ENCODE measurements at regions not wholly inside any gene's neighbourhood (a gene's known extent, or its start where the extent isn't known, plus 50 kb on each side); places are given as distances from the start of the nearest gene placed in this dataset.

GRCh38 chr11:119797736-119798135 is 68.7 kb upstream of the NECTIN1 start:
- Histone ChIP-seq H3K36me3 (replicated peaks; ENCODE audit: insufficient read depth, low read depth) (no peaks in the 10 kb centered on the region), H3K27ac (no peak overlapping the region), H3K9me2 (replicated peaks; ENCODE audit: insufficient read depth) (no peaks in the 10 kb centered on the region), H4K20me1 (ENCODE audit: insufficient read depth, poor library complexity, severe bottlenecking) (no peaks in the 10 kb centered on the region), H2AFZ (no peak overlapping the region), H3K79me2 (no peaks in the 10 kb centered on the region), H3K4me3 (no peak overlapping the region), H3K9me3 (ENCODE audit: low read depth) (no peaks in the 10 kb centered on the region), H3K27me3 (no peaks in the 10 kb centered on the region), H3K4me2 (no peak overlapping the region), H3K4me1 (ENCODE audit: insufficient read depth) (no peaks in the 10 kb centered on the region)
- DNase-seq (ENCODE audit: low spot score): no peak
- 73% methylated on average over 4 of the region's 4 CpGs for WGBS (ENCODE audit: low lambda C conversion rate, missing lambda C conversion rate)
- TF ChIP-seq EZH2phosphoT487 (IDR thresholded peaks at IDR 0.05; ENCODE audit: low read depth, severe bottlenecking, unreplicated experiment) (no peak), CTCF (IDR thresholded peaks at IDR 0.05; ENCODE audit: poor library complexity) (no peak), EZH2 (IDR thresholded peaks at IDR 0.05; ENCODE audit: borderline replicate concordance) (no peak)

DNA sequence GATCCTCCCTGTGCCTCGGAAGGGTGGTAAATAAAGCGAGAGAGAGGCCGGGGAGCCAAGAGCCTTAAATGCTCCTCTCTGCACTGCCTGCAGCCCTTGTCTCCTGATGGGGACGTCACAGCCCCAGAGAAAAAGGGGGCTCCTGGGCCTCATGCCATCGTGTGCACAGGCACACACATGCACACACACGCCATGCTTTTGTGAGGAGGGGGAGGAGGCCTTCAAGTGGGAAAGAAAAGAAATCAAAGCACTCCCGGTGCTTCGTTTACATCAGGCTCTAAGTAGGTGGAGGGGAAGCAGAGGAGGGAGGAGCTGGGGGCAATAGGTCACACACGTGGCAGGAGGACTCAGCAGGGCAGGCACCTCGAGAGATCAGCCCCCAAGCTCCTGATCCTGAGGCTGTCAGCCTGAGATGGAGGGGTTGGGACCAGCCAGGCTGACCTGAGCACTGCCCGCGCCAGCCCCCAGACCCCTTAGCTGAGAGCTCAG is 68.2 kb upstream of the NECTIN1 start:
- H3K36me3 ChIP-seq (replicated peaks; ENCODE audit: insufficient read depth, low read depth): no peaks in the 10 kb centered on the region
- H4K20me1 ChIP-seq (ENCODE audit: insufficient read depth, poor library complexity, severe bottlenecking): no peaks in the 10 kb centered on the region
- no peak overlapping the region for H3K4me3 ChIP-seq
- WGBS (ENCODE audit: low lambda C conversion rate, missing lambda C conversion rate): 27% methylated on average over 12 of the region's 12 CpGs
- H3K4me1 ChIP-seq (ENCODE audit: insufficient read depth): no peaks in the 10 kb centered on the region
- H3K79me2 ChIP-seq: no peaks in the 10 kb centered on the region
- peak; percentile 28 for DNase-seq (ENCODE audit: low spot score)
- TF ChIP-seq EZH2phosphoT487 (IDR thresholded peaks at IDR 0.05; ENCODE audit: low read depth, severe bottlenecking, unreplicated experiment): no peak
- TF ChIP-seq CTCF (IDR thresholded peaks at IDR 0.05; ENCODE audit: poor library complexity): no peak
- no peak for TF ChIP-seq EZH2 (IDR thresholded peaks at IDR 0.05; ENCODE audit: borderline replicate concordance)
- no peaks in the 10 kb centered on the region for H3K27me3 ChIP-seq
- no peaks in the 10 kb centered on the region for H3K9me3 ChIP-seq (ENCODE audit: low read depth)
- H2AFZ ChIP-seq: no peak overlapping the region
- no peak overlapping the region for H3K4me2 ChIP-seq
- no peak overlapping the region for H3K27ac ChIP-seq
- H3K9me2 ChIP-seq (replicated peaks; ENCODE audit: insufficient read depth): no peaks in the 10 kb centered on the region

- Histone ChIP-seq H3K36me3 (replicated peaks; ENCODE audit: insufficient read depth, low read depth) (no peaks in the 10 kb centered on the region), H3K27ac (no peak overlapping the region), H3K4me3 (no peak overlapping the region), H3K4me1 (ENCODE audit: insufficient read depth) (no peaks in the 10 kb centered on the region), H3K79me2 (no peaks in the 10 kb centered on the region), H3K9me3 (ENCODE audit: low read depth) (no peaks in the 10 kb centered on the region), H3K9me2 (replicated peaks; ENCODE audit: insufficient read depth) (no peaks in the 10 kb centered on the region), H2AFZ (no peak overlapping the region), H4K20me1 (ENCODE audit: insufficient read depth, poor library complexity, severe bottlenecking) (no peaks in the 10 kb centered on the region), H3K4me2 (no peak overlapping the region), H3K27me3 (no peaks in the 10 kb centered on the region)
- 80% methylated on average over 8 of the region's 8 CpGs for WGBS (ENCODE audit: low lambda C conversion rate, missing lambda C conversion rate)
- DNase-seq (ENCODE audit: low spot score): no peak
- no peak for TF ChIP-seq EZH2 (IDR thresholded peaks at IDR 0.05; ENCODE audit: borderline replicate concordance)
- TF ChIP-seq CTCF (IDR thresholded peaks at IDR 0.05; ENCODE audit: poor library complexity): no peak
- TF ChIP-seq EZH2phosphoT487 (IDR thresholded peaks at IDR 0.05; ENCODE audit: low read depth, severe bottlenecking, unreplicated experiment): no peak
Measured at GRCh38 chr11:119796363-119797060, 67.5 kb upstream of the NECTIN1 start.

Data from hepatocyte (in vitro differentiated cells).